Colonic mucosa (tissue), 4 donors: ENCODE measurements at regions not wholly inside any gene's neighbourhood (a gene's known extent, or its start where the extent isn't known, plus 50 kb on each side); places are given as distances from the start of the nearest gene placed in this dataset.

ENCODE experiments used
- DNase-seq: peaks from one replicate; pipeline ENCODE4 v3.0.0-alpha.2; 2020
- H3K27ac ChIP-seq: fragments of 200-600 bp; one replicate; pipeline ENCODE4 v1.8.0; 2021
- H3K27me3 ChIP-seq: fragments of 200-600 bp; one replicate; pipeline ENCODE4 v1.8.0; 2021
- H3K36me3 ChIP-seq: fragments of 200-600 bp; one replicate; pipeline ENCODE4 v1.8.0; 2021
- H3K4me1 ChIP-seq: fragments of 200-600 bp; one replicate; pipeline ENCODE4 v1.8.0; 2021; ENCODE audit warnings: mild to moderate bottlenecking
- H3K4me3 ChIP-seq: fragments of 200-600 bp; one replicate; pipeline ENCODE4 v1.8.0; 2021
- H3K9ac ChIP-seq, 2 donors: one replicate each; pipeline ENCODE4 v1.7.0; 2013; ENCODE audit warnings: control low read depth in 2 of 2, low read depth in 2 of 2, low read length in 2 of 2
- H3K9me3 ChIP-seq: fragments of 200-600 bp; one replicate; pipeline ENCODE4 v1.8.0; 2021
- CTCF ChIP-seq: fragments of 200-600 bp; IDR thresholded peaks from one replicate; pipeline ENCODE4 v1.8.0; 2022; ENCODE audit warnings: antibody characterized with exemption, mild to moderate bottlenecking
- intact Hi-C: fragments of 100-400 bp; cut with DNase I; formaldehyde crosslinking; loops from one replicate; pipeline ENCODE4 v1.14.1; 2022
- donor health status: healthy.
- donor health status: DM: no; HTN: no; CAD: no.
- donor health status: DM: no; HTN: no; CAD: no.

- intact Hi-C loops, result no loop called here
- no peak for DNase-seq
- Histone ChIP-seq H3K27ac (no peak overlapping the region), H3K27me3 (no peaks in the 10 kb centered on the region), H3K36me3 (no peaks in the 10 kb centered on the region), H3K4me1 (no peaks in the 10 kb centered on the region), H3K4me3 (no peak overlapping the region), H3K9me3 (no peaks in the 10 kb centered on the region), H3K9ac (no peak overlapping the region)
- no peak for TF ChIP-seq CTCF
Measured at GRCh38 chr7:15874774-15875173, 188.3 kb upstream of the MEOX2 start.

GRCh38 chr7:15870347-15870746, 183.9 kb upstream of the MEOX2 start:
- DNase-seq, result no peak
- no peak for TF ChIP-seq CTCF
- intact Hi-C loops, result no loop called here
- Histone ChIP-seq H3K9ac (no peak overlapping the region), H3K36me3 (no peaks in the 10 kb centered on the region), H3K27ac (no peak overlapping the region), H3K27me3 (no peaks in the 10 kb centered on the region), H3K4me1 (no peaks in the 10 kb centered on the region), H3K4me3 (no peak overlapping the region), H3K9me3 (no peaks in the 10 kb centered on the region)

- DNase-seq, result no peak
- Histone ChIP-seq H3K27ac (no peak overlapping the region), H3K9ac (no peak overlapping the region), H3K36me3 (no peaks in the 10 kb centered on the region), H3K27me3 (no peaks in the 10 kb centered on the region), H3K9me3 (no peaks in the 10 kb centered on the region), H3K4me1 (no peaks in the 10 kb centered on the region), H3K4me3 (no peak overlapping the region)
- no peak for TF ChIP-seq CTCF
- intact Hi-C loops, result no loop called here
Measured at GRCh38 chr7:15867441-15867840, 181.0 kb upstream of the MEOX2 start.

- no peak overlapping the region for H3K9ac ChIP-seq
- no peak overlapping the region for H3K4me3 ChIP-seq
- no peaks in the 10 kb centered on the region for H3K27me3 ChIP-seq
- no peaks in the 10 kb centered on the region for H3K4me1 ChIP-seq
- no peak for TF ChIP-seq CTCF
- DNase-seq, result no peak
- H3K36me3 ChIP-seq, result no peaks in the 10 kb centered on the region
- no peaks in the 10 kb centered on the region for H3K9me3 ChIP-seq
- H3K27ac ChIP-seq, result no peak overlapping the region
- intact Hi-C loops, result no loop called here
Measured at GRCh38 chr7:15866753-15867152, 180.3 kb upstream of the MEOX2 start.

GRCh38 chr7:15864626-15864991, 178.1 kb upstream of the MEOX2 start:
- Histone ChIP-seq H3K36me3 (no peaks in the 10 kb centered on the region), H3K27me3 (no peaks in the 10 kb centered on the region), H3K4me1 (no peaks in the 10 kb centered on the region), H3K9ac (no peak overlapping the region), H3K9me3 (no peaks in the 10 kb centered on the region), H3K4me3 (no peak overlapping the region), H3K27ac (no peak overlapping the region)
- intact Hi-C loops, result no loop called here
- TF ChIP-seq CTCF, result no peak
- DNase-seq, result no peak
